ENCODE measurements at regions not wholly inside any gene's neighbourhood (a gene's known extent, or its start where the extent isn't known, plus 50 kb on each side); places are given as distances from the start of the nearest gene placed in this dataset.

DNA sequence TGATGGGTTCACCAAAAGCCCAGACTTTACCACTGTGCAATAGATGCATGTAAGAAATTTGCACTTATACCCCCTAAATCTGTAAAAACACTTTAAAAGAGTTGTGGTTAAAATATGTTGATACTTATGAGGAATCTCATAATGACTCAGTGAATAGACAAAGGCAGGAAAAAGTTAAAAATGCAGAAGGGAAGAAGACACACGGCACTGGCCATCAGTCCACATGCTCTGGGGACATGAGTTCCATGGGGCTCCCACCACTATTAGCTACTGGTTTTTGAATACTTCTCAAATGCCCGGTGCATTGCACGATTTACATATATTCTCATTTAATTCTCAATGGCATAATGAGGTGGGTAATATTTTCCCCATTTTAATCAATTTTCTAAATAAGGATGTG, 59.3 kb upstream of the BLID start:
- TF ChIP-seq EZH2 (IDR thresholded peaks at IDR 0.05) = no peak
- TF ChIP-seq FOXP2 (optimal IDR thresholded peaks at IDR 0.05; ENCODE audit: control extremely low read depth, extremely low read length, insufficient read depth) = no peak
- no peak for TF ChIP-seq POLR2AphosphoS5 (IDR thresholded peaks at IDR 0.05; ENCODE audit: borderline replicate concordance, low read depth, low read length)

Measured in SK-N-MC (cell line).